ENCODE measurements at regions not wholly inside any gene's neighbourhood (a gene's known extent, or its start where the extent isn't known, plus 50 kb on each side); places are given as distances from the start of the nearest gene placed in this dataset.

DNA sequence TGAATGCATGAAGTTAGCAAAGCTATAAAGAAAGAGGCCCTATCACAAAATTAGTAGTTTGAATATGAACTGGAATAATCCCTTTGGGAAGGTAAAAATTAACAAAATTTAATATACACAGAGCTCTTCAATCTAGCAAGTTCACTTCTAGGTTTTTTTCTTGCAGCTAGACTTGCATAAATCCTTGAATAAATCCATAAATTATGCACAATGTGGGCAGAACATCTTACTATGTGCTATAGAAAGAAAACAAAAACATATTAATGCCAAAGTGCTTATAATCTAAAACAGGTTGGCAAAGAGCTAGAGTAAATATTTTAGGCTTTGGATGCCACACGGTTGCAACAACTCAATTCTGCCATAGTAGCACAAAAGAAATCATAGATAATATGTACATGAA lies 138.5 kb upstream of the FREM1 start:
- no peaks in the 10 kb centered on the region for H3K9me3 ChIP-seq (ENCODE audit: control insufficient read depth in 1 of 2, low read length in 2 of 2)
- H3K4me3 ChIP-seq (ENCODE audit: low read depth in 1 of 2, low read length in 2 of 2), result no peak overlapping the region
- H3K4me1 ChIP-seq (ENCODE audit: control insufficient read depth in 1 of 2, insufficient read depth in 2 of 2, low read length in 2 of 2), result no peaks in the 10 kb centered on the region
- H3K36me3 ChIP-seq (ENCODE audit: control insufficient read depth in 1 of 2, insufficient read depth in 2 of 2, low read length in 2 of 2), result no peaks in the 10 kb centered on the region
- no peaks in the 10 kb centered on the region for H3K27me3 ChIP-seq (ENCODE audit: control insufficient read depth in 1 of 2, insufficient read depth in 2 of 2, low read length in 2 of 2)
- H3K9ac ChIP-seq (ENCODE audit: low read depth in 1 of 2, low read length in 2 of 2), result no peak overlapping the region
- H3K27ac ChIP-seq (ENCODE audit: low read depth, low read length), result no peak overlapping the region

DNA sequence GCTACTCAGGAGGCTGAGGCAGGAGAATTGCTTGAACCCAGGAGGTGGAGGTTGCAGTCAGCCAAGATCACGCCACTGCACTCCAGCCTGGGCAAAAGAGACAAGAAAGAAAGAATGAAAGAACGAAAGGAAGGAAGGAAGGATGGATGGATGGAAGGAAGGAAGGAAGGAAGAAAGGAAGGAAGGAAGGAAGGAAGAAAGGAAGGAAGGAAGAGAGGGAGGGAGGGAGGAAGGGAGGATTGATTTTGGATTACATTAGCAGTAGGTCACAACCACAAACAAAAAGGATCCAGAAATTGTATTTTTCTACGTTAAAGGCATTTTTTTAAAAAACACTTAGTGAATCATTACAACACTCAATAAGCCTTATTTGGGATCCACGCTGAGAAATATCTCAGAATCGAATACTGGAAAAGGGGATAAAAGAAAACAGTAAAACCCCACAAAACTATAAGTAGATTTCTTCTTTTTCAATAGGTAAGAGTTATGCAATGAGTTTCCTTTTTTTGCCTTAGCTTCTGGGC lies 136.9 kb upstream of the FREM1 start:
- H3K36me3 ChIP-seq (ENCODE audit: control insufficient read depth in 1 of 2, insufficient read depth in 2 of 2, low read length in 2 of 2), result no peaks in the 10 kb centered on the region
- no peaks in the 10 kb centered on the region for H3K9me3 ChIP-seq (ENCODE audit: control insufficient read depth in 1 of 2, low read length in 2 of 2)
- H3K4me1 ChIP-seq (ENCODE audit: control insufficient read depth in 1 of 2, insufficient read depth in 2 of 2, low read length in 2 of 2), result no peaks in the 10 kb centered on the region
- no peak overlapping the region for H3K27ac ChIP-seq (ENCODE audit: low read depth, low read length)
- H3K27me3 ChIP-seq (ENCODE audit: control insufficient read depth in 1 of 2, insufficient read depth in 2 of 2, low read length in 2 of 2), result no peaks in the 10 kb centered on the region
- H3K4me3 ChIP-seq (ENCODE audit: low read depth in 1 of 2, low read length in 2 of 2), result no peak overlapping the region
- H3K9ac ChIP-seq (ENCODE audit: low read depth in 1 of 2, low read length in 2 of 2), result no peak overlapping the region

DNA sequence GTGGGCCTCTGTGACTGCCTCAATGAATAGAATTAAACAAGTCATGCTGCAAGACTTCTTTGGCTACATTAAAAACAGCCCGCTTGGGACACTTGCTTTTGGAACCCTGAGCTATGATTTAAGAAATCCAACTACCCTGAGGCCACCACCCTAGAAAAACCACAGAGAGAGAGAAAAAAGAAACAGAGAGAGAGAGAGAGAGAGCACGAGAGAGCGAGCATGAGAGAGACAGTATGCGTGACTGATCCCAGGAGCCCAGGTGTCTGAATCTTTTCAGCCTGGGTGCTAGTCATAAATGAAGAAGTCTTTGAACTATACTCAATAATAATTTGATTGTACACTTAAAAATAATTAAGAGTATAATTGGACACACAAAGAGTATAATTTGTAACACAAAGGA lies 123.1 kb upstream of the FREM1 start:
- H3K27ac ChIP-seq (ENCODE audit: low read depth, low read length), result no peak overlapping the region
- H3K36me3 ChIP-seq (ENCODE audit: control insufficient read depth in 1 of 2, insufficient read depth in 2 of 2, low read length in 2 of 2), result no peaks in the 10 kb centered on the region
- H3K4me3 ChIP-seq (ENCODE audit: low read depth in 1 of 2, low read length in 2 of 2), result no peak overlapping the region
- H3K4me1 ChIP-seq (ENCODE audit: control insufficient read depth in 1 of 2, insufficient read depth in 2 of 2, low read length in 2 of 2), result no peaks in the 10 kb centered on the region
- H3K27me3 ChIP-seq (ENCODE audit: control insufficient read depth in 1 of 2, insufficient read depth in 2 of 2, low read length in 2 of 2), result no peaks in the 10 kb centered on the region
- H3K9me3 ChIP-seq (ENCODE audit: control insufficient read depth in 1 of 2, low read length in 2 of 2), result no peaks in the 10 kb centered on the region
- H3K9ac ChIP-seq (ENCODE audit: low read depth in 1 of 2, low read length in 2 of 2), result no peak overlapping the region

DNA sequence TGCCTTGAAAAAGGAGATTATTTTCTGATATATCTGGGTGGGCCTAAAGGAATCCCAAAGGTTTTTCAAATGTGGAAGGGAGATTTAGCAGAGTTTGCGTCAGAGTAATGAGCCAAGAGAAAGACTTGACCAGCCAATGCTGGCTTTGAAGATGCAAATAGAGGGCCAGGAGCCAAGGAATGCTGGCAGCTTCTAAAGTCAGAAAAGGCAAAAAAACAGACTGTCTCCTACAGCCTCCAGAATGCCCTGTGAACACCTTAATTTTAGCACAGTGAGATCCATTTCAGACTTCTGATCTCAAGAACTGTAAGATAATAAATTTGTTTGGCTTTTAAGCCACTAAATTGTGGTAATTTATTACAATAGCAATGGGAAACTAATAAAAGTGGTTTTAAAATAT lies 122.6 kb upstream of the FREM1 start:
- no peaks in the 10 kb centered on the region for H3K9me3 ChIP-seq (ENCODE audit: control insufficient read depth in 1 of 2, low read length in 2 of 2)
- no peaks in the 10 kb centered on the region for H3K36me3 ChIP-seq (ENCODE audit: control insufficient read depth in 1 of 2, insufficient read depth in 2 of 2, low read length in 2 of 2)
- no peak overlapping the region for H3K4me3 ChIP-seq (ENCODE audit: low read depth in 1 of 2, low read length in 2 of 2)
- H3K27me3 ChIP-seq (ENCODE audit: control insufficient read depth in 1 of 2, insufficient read depth in 2 of 2, low read length in 2 of 2), result no peaks in the 10 kb centered on the region
- no peak overlapping the region for H3K27ac ChIP-seq (ENCODE audit: low read depth, low read length)
- H3K4me1 ChIP-seq (ENCODE audit: control insufficient read depth in 1 of 2, insufficient read depth in 2 of 2, low read length in 2 of 2), result no peaks in the 10 kb centered on the region
- H3K9ac ChIP-seq (ENCODE audit: low read depth in 1 of 2, low read length in 2 of 2), result no peak overlapping the region

DNA sequence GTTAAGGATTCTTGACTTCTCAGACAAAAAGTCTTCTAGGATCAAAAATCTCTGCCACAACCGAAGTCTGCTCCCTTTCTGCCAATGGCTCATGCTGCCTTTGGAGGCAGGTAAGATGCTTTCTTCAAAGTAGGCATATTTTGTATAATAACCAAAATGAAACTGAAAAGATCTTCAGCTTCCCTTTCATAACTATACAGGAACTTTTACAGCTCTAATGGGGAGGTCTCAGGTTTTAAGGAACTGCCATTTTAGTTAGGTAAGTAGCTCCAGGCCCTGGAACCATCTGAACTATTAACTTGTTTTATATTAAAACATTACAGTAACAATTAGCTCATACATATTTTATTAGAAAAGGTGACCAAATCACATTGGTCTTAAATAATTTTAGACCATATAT lies 110.9 kb upstream of the FREM1 start:
- H3K9ac ChIP-seq (ENCODE audit: low read depth in 1 of 2, low read length in 2 of 2), result no peak overlapping the region
- no peak overlapping the region for H3K27ac ChIP-seq (ENCODE audit: low read depth, low read length)
- H3K4me3 ChIP-seq (ENCODE audit: low read depth in 1 of 2, low read length in 2 of 2), result no peak overlapping the region
- H3K4me1 ChIP-seq (ENCODE audit: control insufficient read depth in 1 of 2, insufficient read depth in 2 of 2, low read length in 2 of 2), result no peaks in the 10 kb centered on the region
- no peaks in the 10 kb centered on the region for H3K36me3 ChIP-seq (ENCODE audit: control insufficient read depth in 1 of 2, insufficient read depth in 2 of 2, low read length in 2 of 2)
- H3K9me3 ChIP-seq (ENCODE audit: control insufficient read depth in 1 of 2, low read length in 2 of 2), result no peaks in the 10 kb centered on the region
- H3K27me3 ChIP-seq (ENCODE audit: control insufficient read depth in 1 of 2, insufficient read depth in 2 of 2, low read length in 2 of 2), result no peaks in the 10 kb centered on the region

DNA sequence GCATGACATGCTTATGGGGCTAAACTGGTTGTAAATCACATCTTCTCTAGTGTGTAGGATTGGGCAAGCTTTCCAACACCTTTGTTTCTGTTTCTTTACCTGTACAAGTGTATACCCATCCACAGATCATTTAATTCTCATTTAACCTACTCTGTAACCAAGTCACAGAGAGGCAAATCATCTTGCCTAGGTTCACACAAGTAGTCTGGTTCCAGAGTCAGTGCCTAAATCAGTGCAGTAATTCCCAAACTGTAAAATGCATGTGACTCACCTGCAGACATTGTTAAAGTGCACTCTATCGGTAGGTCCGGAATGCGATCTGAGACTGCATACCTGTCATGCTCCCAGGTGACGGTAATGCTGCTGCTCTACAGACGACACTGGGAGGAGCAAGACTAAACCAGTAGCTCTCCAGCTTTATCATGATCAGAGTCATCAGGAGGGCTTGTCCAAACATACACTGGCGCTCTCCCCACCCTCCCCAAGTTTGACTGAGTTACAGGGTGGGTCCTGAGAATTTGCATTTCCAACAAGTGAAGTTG lies 107.9 kb upstream of the FREM1 start:
- H3K4me1 ChIP-seq (ENCODE audit: control insufficient read depth in 1 of 2, insufficient read depth in 2 of 2, low read length in 2 of 2), result no peaks in the 10 kb centered on the region
- no peak overlapping the region for H3K4me3 ChIP-seq (ENCODE audit: low read depth in 1 of 2, low read length in 2 of 2)
- H3K27ac ChIP-seq (ENCODE audit: low read depth, low read length), result no peak overlapping the region
- no peaks in the 10 kb centered on the region for H3K27me3 ChIP-seq (ENCODE audit: control insufficient read depth in 1 of 2, insufficient read depth in 2 of 2, low read length in 2 of 2)
- no peaks in the 10 kb centered on the region for H3K9me3 ChIP-seq (ENCODE audit: control insufficient read depth in 1 of 2, low read length in 2 of 2)
- no peak overlapping the region for H3K9ac ChIP-seq (ENCODE audit: low read depth in 1 of 2, low read length in 2 of 2)
- H3K36me3 ChIP-seq (ENCODE audit: control insufficient read depth in 1 of 2, insufficient read depth in 2 of 2, low read length in 2 of 2), result no peaks in the 10 kb centered on the region

DNA sequence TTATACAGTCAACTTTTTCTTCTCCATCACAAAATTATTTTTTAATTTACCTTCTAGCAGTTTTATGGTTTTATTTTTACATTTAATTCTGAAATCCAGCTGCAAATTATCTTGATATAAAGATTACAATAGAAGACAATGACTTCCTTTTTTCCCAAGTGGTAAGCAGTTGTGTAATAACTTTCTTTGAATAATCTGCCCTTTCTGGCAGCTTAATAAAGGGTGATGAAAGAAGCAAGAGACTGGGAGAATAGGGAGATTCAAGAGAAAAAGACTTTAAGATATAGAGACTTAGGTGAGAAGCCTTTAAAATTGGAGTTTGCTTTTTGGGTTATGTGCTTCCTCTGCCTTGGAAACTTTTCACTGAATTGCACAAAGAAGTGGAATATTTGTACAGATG lies 100.4 kb upstream of the FREM1 start:
- no peaks in the 10 kb centered on the region for H3K9me3 ChIP-seq (ENCODE audit: control insufficient read depth in 1 of 2, low read length in 2 of 2)
- H3K4me3 ChIP-seq (ENCODE audit: low read depth in 1 of 2, low read length in 2 of 2), result no peak overlapping the region
- no peak overlapping the region for H3K27ac ChIP-seq (ENCODE audit: low read depth, low read length)
- no peaks in the 10 kb centered on the region for H3K36me3 ChIP-seq (ENCODE audit: control insufficient read depth in 1 of 2, insufficient read depth in 2 of 2, low read length in 2 of 2)
- H3K4me1 ChIP-seq (ENCODE audit: control insufficient read depth in 1 of 2, insufficient read depth in 2 of 2, low read length in 2 of 2), result no peaks in the 10 kb centered on the region
- H3K9ac ChIP-seq (ENCODE audit: low read depth in 1 of 2, low read length in 2 of 2), result no peak overlapping the region
- H3K27me3 ChIP-seq (ENCODE audit: control insufficient read depth in 1 of 2, insufficient read depth in 2 of 2, low read length in 2 of 2), result no peaks in the 10 kb centered on the region

DNA sequence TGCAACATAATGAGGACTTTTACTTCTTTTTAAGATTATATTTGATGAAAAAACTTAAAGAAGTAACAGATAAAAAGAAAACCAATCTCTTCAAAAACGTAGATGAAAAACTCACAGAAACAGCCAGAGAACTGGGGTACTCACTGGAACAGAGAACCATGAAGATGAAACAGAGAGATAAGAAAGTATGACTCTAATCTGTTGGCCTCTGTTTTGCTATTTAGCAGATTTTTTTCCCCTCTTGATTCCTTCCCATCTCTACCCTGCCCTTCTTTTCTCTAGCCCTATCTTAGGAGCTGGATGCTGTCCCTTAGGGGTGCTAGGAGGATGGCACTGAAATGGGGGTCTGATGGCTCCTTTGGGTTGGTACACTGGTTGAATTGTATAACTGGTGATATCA lies 97.5 kb upstream of the FREM1 start:
- no peaks in the 10 kb centered on the region for H3K4me1 ChIP-seq (ENCODE audit: control insufficient read depth in 1 of 2, insufficient read depth in 2 of 2, low read length in 2 of 2)
- no peaks in the 10 kb centered on the region for H3K27me3 ChIP-seq (ENCODE audit: control insufficient read depth in 1 of 2, insufficient read depth in 2 of 2, low read length in 2 of 2)
- H3K36me3 ChIP-seq (ENCODE audit: control insufficient read depth in 1 of 2, insufficient read depth in 2 of 2, low read length in 2 of 2), result no peaks in the 10 kb centered on the region
- H3K9ac ChIP-seq (ENCODE audit: low read depth in 1 of 2, low read length in 2 of 2), result no peak overlapping the region
- no peaks in the 10 kb centered on the region for H3K9me3 ChIP-seq (ENCODE audit: control insufficient read depth in 1 of 2, low read length in 2 of 2)
- no peak overlapping the region for H3K27ac ChIP-seq (ENCODE audit: low read depth, low read length)
- no peak overlapping the region for H3K4me3 ChIP-seq (ENCODE audit: low read depth in 1 of 2, low read length in 2 of 2)

DNA sequence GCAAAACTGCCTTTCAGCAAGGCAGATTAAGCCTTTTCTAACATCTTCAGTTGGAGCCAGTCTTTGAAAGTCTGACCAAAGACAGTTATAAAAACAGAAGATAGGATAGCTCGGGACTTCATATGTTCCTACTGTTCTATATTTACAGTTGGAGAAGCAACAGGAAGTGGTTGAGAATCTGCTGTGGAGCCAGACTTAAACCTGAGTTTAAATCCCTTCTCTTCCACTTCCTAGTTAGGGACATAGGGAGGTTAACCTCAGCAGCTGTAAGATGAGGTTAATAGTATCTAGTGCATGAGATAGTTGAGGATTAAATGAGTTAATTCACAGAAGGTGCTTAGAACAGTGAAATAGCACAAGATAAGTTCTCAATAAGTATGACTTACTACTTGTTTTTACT lies 84.5 kb upstream of the FREM1 start:
- no peaks in the 10 kb centered on the region for H3K36me3 ChIP-seq (ENCODE audit: control insufficient read depth in 1 of 2, insufficient read depth in 2 of 2, low read length in 2 of 2)
- no peak overlapping the region for H3K4me3 ChIP-seq (ENCODE audit: low read depth in 1 of 2, low read length in 2 of 2)
- H3K27me3 ChIP-seq (ENCODE audit: control insufficient read depth in 1 of 2, insufficient read depth in 2 of 2, low read length in 2 of 2), result no peaks in the 10 kb centered on the region
- peaks cover 0 to 3% of the 10 kb centered on the region in 2 donors for H3K4me1 ChIP-seq (ENCODE audit: control insufficient read depth in 1 of 2, insufficient read depth in 2 of 2, low read length in 2 of 2)
- H3K9ac ChIP-seq (ENCODE audit: low read depth in 1 of 2, low read length in 2 of 2), result no peak overlapping the region
- H3K27ac ChIP-seq (ENCODE audit: low read depth, low read length), result no peak overlapping the region
- H3K9me3 ChIP-seq (ENCODE audit: control insufficient read depth in 1 of 2, low read length in 2 of 2), result no peaks in the 10 kb centered on the region

DNA sequence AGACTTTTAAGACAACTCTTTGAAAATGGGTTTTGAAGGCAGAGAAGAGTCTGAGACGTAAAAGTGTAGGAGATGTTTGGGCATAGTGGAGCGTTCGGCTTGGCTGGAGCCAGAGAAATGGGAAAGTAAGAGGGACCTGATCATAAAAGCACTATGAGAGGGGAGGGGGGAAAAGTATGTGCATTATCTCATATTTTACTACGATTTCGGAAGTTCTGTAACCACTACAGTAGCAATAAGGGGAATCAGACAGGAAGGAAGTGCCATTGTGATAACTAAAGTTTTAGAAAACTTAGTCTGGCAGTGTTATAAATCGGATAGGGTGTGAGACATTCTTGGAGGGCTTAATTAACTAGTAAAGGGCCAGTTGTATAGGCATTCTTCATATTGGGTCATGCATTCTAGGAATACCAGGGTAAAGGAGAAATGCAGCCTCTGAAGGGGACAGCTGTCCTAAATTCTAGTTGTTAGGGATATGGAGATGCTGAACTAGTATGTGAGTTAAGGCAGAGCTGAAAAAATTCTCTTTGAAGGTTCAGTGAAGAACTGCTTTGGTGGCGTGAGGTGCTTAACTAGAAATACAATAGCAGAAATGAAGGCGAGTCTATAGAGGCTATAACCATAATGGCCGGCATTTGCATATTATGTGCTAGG lies 83.8 kb upstream of the FREM1 start:
- Histone ChIP-seq H3K4me3 (ENCODE audit: low read depth in 1 of 2, low read length in 2 of 2) (peak overlapping the region; percentile 79 to 93), H3K36me3 (ENCODE audit: control insufficient read depth in 1 of 2, insufficient read depth in 2 of 2, low read length in 2 of 2) (no peaks in the 10 kb centered on the region), H3K4me1 (ENCODE audit: control insufficient read depth in 1 of 2, insufficient read depth in 2 of 2, low read length in 2 of 2) (peaks cover 0 to 3% of the 10 kb centered on the region in 2 donors), H3K27ac (ENCODE audit: low read depth, low read length) (no peak overlapping the region), H3K27me3 (ENCODE audit: control insufficient read depth in 1 of 2, insufficient read depth in 2 of 2, low read length in 2 of 2) (no peaks in the 10 kb centered on the region), H3K9ac (ENCODE audit: low read depth in 1 of 2, low read length in 2 of 2) (peak overlapping the region; percentile 54 to 64), H3K9me3 (ENCODE audit: control insufficient read depth in 1 of 2, low read length in 2 of 2) (no peaks in the 10 kb centered on the region)

Measured in duodenal mucosa (tissue), 2 donors.